Neural progenitor cell (in vitro differentiated cells): ENCODE measurements at regions not wholly inside any gene's neighbourhood (a gene's known extent, or its start where the extent isn't known, plus 50 kb on each side); places are given as distances from the start of the nearest gene placed in this dataset.

Experiments used
- DNase-seq: peaks from one replicate; pipeline ENCODE4 v3.0.0-alpha.2; 2016; ENCODE audit warnings: low spot score
- H2AFZ ChIP-seq: fragments of 200-600 bp; sonication (generic); replicated peaks from 2 replicates; pipeline ENCODE4 v1.6.1; 2016; ENCODE audit warnings: antibody characterized with exemption
- H3F3A ChIP-seq: fragments of 200-600 bp; sonication (generic); 2 replicates; pipeline ENCODE4 v1.6.1; 2016; ENCODE audit warnings: antibody characterized with exemption, low read depth
- H3K27ac ChIP-seq: fragments of 200-600 bp; sonication (generic); 2 replicates; pipeline ENCODE4 v1.5.1; 2016; ENCODE audit warnings: mild to moderate bottlenecking
- H3K27me3 ChIP-seq: fragments of 200-600 bp; sonication (generic); 2 replicates; pipeline ENCODE4 v1.6.1; 2016; ENCODE audit warnings: mild to moderate bottlenecking, moderate library complexity
- H3K36me3 ChIP-seq: fragments of 200-600 bp; sonication (generic); 2 replicates; pipeline ENCODE4 v1.5.1; 2016
- H3K4me1 ChIP-seq: fragments of 200-600 bp; sonication (generic); 2 replicates; pipeline ENCODE4 v1.6.1; 2016; ENCODE audit warnings: mixed run types
- H3K4me2 ChIP-seq: fragments of 200-600 bp; sonication (generic); 2 replicates; pipeline ENCODE4 v1.6.1; 2016
- H3K4me3 ChIP-seq: fragments of 200-600 bp; sonication (generic); 2 replicates; pipeline ENCODE4 v1.5.1; 2016
- H3K79me2 ChIP-seq: fragments of 200-600 bp; sonication (generic); 2 replicates; pipeline ENCODE4 v1.6.1; 2016; ENCODE audit warnings: low read depth
- H3K9ac ChIP-seq: fragments of 200-600 bp; sonication (generic); 2 replicates; pipeline ENCODE4 v1.6.1; 2016
- H3K9me3 ChIP-seq: fragments of 200-600 bp; sonication (generic); 2 replicates; pipeline ENCODE4 v1.5.1; 2016; ENCODE audit warnings: low read depth
- H4K20me1 ChIP-seq: fragments of 200-600 bp; sonication (generic); 2 replicates; pipeline ENCODE4 v1.6.1; 2016; ENCODE audit warnings: low read depth
- H3K27ac Mint-ChIP-seq: 3 replicates; pipeline ENCODE4 v1.8.0; 2021; ENCODE audit warnings: mixed read lengths
- H3K27me3 Mint-ChIP-seq: 2 replicates; pipeline ENCODE4 v1.8.0; 2022; ENCODE audit warnings: low read depth, mild to moderate bottlenecking, inconsistent platforms, moderate library complexity, mixed read lengths; ENCODE audit not compliant: insufficient read depth
- H3K36me3 Mint-ChIP-seq: 3 replicates; pipeline ENCODE4 v1.8.0; 2021; ENCODE audit warnings: mixed read lengths
- H3K4me1 Mint-ChIP-seq: 3 replicates; pipeline ENCODE4 v1.8.0; 2021; ENCODE audit warnings: mixed read lengths
- H3K4me3 Mint-ChIP-seq: 3 replicates; pipeline ENCODE4 v1.8.0; 2021; ENCODE audit warnings: mild to moderate bottlenecking, moderate library complexity, mixed read lengths
- H3K9me3 Mint-ChIP-seq: 3 replicates; pipeline ENCODE4 v1.8.0; 2020; ENCODE audit warnings: mixed read lengths
- EZH2 ChIP-seq: fragments of 200-600 bp; sonication (generic); IDR thresholded peaks from 2 replicates; pipeline ENCODE4 v1.6.1; 2017; ENCODE audit warnings: antibody characterized with exemption, mild to moderate bottlenecking, moderate library complexity
- EZH2phosphoT487 ChIP-seq: fragments of 200-600 bp; sonication (generic); IDR thresholded peaks from 2 replicates; pipeline ENCODE4 v1.6.1; 2017; ENCODE audit warnings: antibody characterized with exemption
- TF ChIP-seq, protein P1 (sequence below): fragments of 200-600 bp; sonication (generic); IDR thresholded peaks from 2 replicates; pipeline ENCODE4 v1.5.1; 2017; ENCODE audit warnings: antibody characterized with exemption, mild to moderate bottlenecking

DNA sequence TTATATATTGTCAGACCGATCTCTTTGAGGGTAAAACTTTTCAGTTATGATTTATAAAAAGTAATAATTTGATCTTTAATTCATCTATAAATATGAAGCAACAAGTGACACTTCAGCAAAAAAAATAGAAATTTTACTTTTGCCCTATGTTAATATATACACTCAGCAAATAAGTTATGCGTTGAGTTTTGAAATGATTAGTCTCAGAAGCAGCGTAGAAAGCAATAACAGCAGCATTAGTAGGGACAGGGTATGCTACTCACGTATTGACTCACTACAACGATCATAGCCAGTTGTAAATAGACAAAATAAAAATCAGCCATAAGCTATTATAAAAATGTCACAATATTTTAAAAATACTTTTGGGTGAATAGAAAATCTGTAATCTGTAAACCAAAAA lies 1229.2 kb downstream of the ADGRL3 start:
- Mint-ChIP-seq H3K4me1 (no peaks in the 10 kb centered on the region), H3K4me3 (no peak overlapping the region), H3K36me3 (no peaks in the 10 kb centered on the region), H3K9me3 (no peaks in the 10 kb centered on the region), H3K27me3 (no peaks in the 10 kb centered on the region), H3K27ac (no peak overlapping the region)
- Histone ChIP-seq H4K20me1 (no peaks in the 10 kb centered on the region), H3K27ac (no peak overlapping the region), H3K79me2 (no peaks in the 10 kb centered on the region), H3K9ac (no peak overlapping the region), H3K36me3 (no peaks in the 10 kb centered on the region), H2AFZ (no peak overlapping the region), H3K4me3 (no peak overlapping the region), H3K27me3 (no peaks in the 10 kb centered on the region), H3K9me3 (no peaks in the 10 kb centered on the region), H3K4me2 (no peak overlapping the region), H3K4me1 (no peaks in the 10 kb centered on the region), H3F3A (no peaks in the 10 kb centered on the region)
- no peak for TF ChIP-seq EZH2phosphoT487
- TF ChIP-seq, protein P1, sequence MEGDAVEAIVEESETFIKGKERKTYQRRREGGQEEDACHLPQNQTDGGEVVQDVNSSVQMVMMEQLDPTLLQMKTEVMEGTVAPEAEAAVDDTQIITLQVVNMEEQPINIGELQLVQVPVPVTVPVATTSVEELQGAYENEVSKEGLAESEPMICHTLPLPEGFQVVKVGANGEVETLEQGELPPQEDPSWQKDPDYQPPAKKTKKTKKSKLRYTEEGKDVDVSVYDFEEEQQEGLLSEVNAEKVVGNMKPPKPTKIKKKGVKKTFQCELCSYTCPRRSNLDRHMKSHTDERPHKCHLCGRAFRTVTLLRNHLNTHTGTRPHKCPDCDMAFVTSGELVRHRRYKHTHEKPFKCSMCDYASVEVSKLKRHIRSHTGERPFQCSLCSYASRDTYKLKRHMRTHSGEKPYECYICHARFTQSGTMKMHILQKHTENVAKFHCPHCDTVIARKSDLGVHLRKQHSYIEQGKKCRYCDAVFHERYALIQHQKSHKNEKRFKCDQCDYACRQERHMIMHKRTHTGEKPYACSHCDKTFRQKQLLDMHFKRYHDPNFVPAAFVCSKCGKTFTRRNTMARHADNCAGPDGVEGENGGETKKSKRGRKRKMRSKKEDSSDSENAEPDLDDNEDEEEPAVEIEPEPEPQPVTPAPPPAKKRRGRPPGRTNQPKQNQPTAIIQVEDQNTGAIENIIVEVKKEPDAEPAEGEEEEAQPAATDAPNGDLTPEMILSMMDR, result no peak
- no peak for TF ChIP-seq EZH2
- no peak for DNase-seq

DNA sequence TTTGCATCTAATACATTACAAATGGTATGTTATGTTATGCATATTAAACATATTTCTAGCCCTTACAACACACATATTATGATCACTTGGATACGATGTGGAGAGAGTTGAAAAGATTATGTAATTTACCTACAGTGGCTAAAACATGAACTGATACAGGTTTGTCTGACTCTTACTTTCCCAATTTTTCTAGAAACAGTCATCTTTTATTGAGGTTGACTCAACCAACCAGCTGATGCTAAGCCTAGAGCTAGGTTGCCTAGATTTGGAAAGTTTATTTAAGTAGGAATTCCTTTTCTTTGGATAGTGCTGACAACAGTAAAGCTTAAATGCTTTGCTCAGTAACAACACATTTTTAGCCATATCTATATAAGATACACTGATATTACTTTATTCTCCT lies 1215.1 kb downstream of the ADGRL3 start:
- Mint-ChIP-seq H3K4me1 (no peaks in the 10 kb centered on the region), H3K4me3 (no peak overlapping the region)
- no peaks in the 10 kb centered on the region for H3K9me3 ChIP-seq

DNA sequence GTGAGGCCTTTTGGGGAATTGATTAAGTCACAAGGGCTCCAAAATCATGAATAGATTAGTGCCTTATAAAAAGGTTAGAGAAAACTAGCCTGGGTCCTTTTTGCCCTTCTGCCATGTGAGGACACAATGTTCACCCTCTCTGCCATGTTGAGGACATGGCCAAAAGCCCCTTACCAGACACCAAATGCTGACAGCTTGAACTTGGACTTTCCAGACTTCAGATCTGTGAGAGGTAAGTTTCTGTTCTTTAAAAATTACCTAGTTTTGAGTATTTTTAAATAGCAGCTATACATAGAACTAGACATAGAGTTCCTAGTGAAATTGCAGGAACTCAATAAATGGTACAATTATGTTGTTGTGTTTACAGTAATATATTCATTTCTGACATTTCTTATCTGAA lies 1214.4 kb downstream of the ADGRL3 start:
- Mint-ChIP-seq H3K27me3 (peaks cover 3% of the 10 kb centered on the region), H3K9me3 (no peaks in the 10 kb centered on the region), H3K4me1 (no peaks in the 10 kb centered on the region), H3K36me3 (no peaks in the 10 kb centered on the region), H3K27ac (no peak overlapping the region), H3K4me3 (no peak overlapping the region)
- Histone ChIP-seq H3K36me3 (no peaks in the 10 kb centered on the region), H3K9ac (no peak overlapping the region), H3K27ac (no peak overlapping the region), H3K4me3 (no peak overlapping the region), H2AFZ (no peak overlapping the region), H3K27me3 (no peaks in the 10 kb centered on the region), H3F3A (no peaks in the 10 kb centered on the region), H3K79me2 (no peaks in the 10 kb centered on the region), H4K20me1 (no peaks in the 10 kb centered on the region), H3K9me3 (no peaks in the 10 kb centered on the region), H3K4me2 (no peak overlapping the region), H3K4me1 (no peaks in the 10 kb centered on the region)
- no peak for DNase-seq
- TF ChIP-seq EZH2 (no peak), EZH2phosphoT487 (no peak)
- TF ChIP-seq, protein P1, result no peak

More for the DNA sequence above, 1215.1 kb downstream of the ADGRL3 start:
- Histone ChIP-seq H3K4me2 (no peak overlapping the region), H3K4me1 (no peaks in the 10 kb centered on the region), H3K9ac (no peak overlapping the region), H4K20me1 (no peaks in the 10 kb centered on the region), H3K27me3 (no peaks in the 10 kb centered on the region), H3K36me3 (no peaks in the 10 kb centered on the region), H3K4me3 (no peak overlapping the region), H3F3A (no peaks in the 10 kb centered on the region), H3K79me2 (no peaks in the 10 kb centered on the region), H2AFZ (no peak overlapping the region), H3K27ac (no peak overlapping the region)
- Mint-ChIP-seq H3K27me3 (peaks cover 3% of the 10 kb centered on the region), H3K9me3 (peaks cover 2% of the 10 kb centered on the region), H3K27ac (no peak overlapping the region), H3K36me3 (no peaks in the 10 kb centered on the region)
- TF ChIP-seq, protein P1, result no peak
- no peak for TF ChIP-seq EZH2phosphoT487
- TF ChIP-seq EZH2, result no peak
- DNase-seq, result no peak
